Esophagus squamous epithelium (tissue), 5 donors: ENCODE measurements at regions not wholly inside any gene's neighbourhood (a gene's known extent, or its start where the extent isn't known, plus 50 kb on each side); places are given as distances from the start of the nearest gene placed in this dataset.
A peak's percentile ranks its signal among the peaks of the same experiment; 100 is the strongest.

ENCODE experiments used
- DNase-seq: peaks from one replicate; lab custom pipeline; 2025; lab: John Stamatoyannopoulos, UW
- H3K27ac ChIP-seq, 4 donors: fragments of 200-600 bp; sonication (generic); one replicate each; pipeline ENCODE4 v1.5.1; 2016 to 2019; ENCODE audit warnings: mild to moderate bottlenecking in 1 of 4
- H3K27me3 ChIP-seq, 4 donors: fragments of 200-600 bp; sonication (generic); 1 replicate in 3 of 4; 2 replicates in 1 of 4; pipeline versions ENCODE4 v1.5.1 to v1.6.0; 2017 to 2021; ENCODE audit warnings: antibody characterized with exemption in 1 of 4
- H3K36me3 ChIP-seq, 3 donors: fragments of 200-600 bp; sonication (generic); one replicate each; pipeline ENCODE4 v1.5.1; 2016 to 2019
- H3K4me1 ChIP-seq, 3 donors: fragments of 200-600 bp; sonication (generic); one replicate each; pipeline ENCODE4 v1.5.1; 2017 to 2019
- H3K4me3 ChIP-seq, 4 donors: fragments of 200-600 bp; sonication (generic); 1 replicate in 3 of 4; 2 replicates in 1 of 4; pipeline ENCODE4 v1.5.1; 2016 to 2019; ENCODE audit warnings: mild to moderate bottlenecking in 2 of 4, moderate library complexity in 1 of 4
- H3K9me3 ChIP-seq, 3 donors: fragments of 200-600 bp; sonication (generic); one replicate each; pipeline ENCODE4 v1.5.1; 2016 to 2019
- CTCF ChIP-seq, 6 experiments: fragments of 450-650 bp in 4 of 6; fragments of 200-600 bp in 2 of 6; sonication (generic) in 2 of 6; IDR thresholded peaks; one replicate each; pipeline ENCODE4 v1.5.1; 2016 to 2019; ENCODE audit warnings: antibody characterized with exemption in 6 of 6, mild to moderate bottlenecking in 4 of 6, moderate library complexity in 4 of 6
- POLR2A ChIP-seq, 4 donors: fragments of 450-650 bp; IDR thresholded peaks; one replicate each; pipeline ENCODE4 v1.6.1; 2017; ENCODE audit warnings: antibody characterized with exemption in 4 of 4, mild to moderate bottlenecking in 4 of 4, moderate library complexity in 3 of 4
- WGBS, 2 donors: methylation state at CpG; one replicate each; pipeline ENCODE4 v1.1.5; 2018; 5-methylcytosine and 5-hydroxymethylcytosine counted together
- intact Hi-C: fragments of 100-400 bp; cut with DNase I; formaldehyde crosslinking; loops from one replicate; pipeline ENCODE4 v1.15.0; 2022
- donor health status: DM: yes; HTN: yes; CAD: no.

- DNase-seq, result no peak
- Histone ChIP-seq H3K9me3 (peaks cover 0 to 3% (median 0%) of the 10 kb centered on the region in 3 donors), H3K4me1 (no peaks in the 10 kb centered on the region), H3K27me3 (no peaks in the 10 kb centered on the region), H3K27ac (no peak overlapping the region), H3K36me3 (no peaks in the 10 kb centered on the region), H3K4me3 (no peak overlapping the region)
- intact Hi-C loops, result no loop called here
- no peak for TF ChIP-seq CTCF (IDR thresholded peaks at IDR 0.05)
- TF ChIP-seq POLR2A (IDR thresholded peaks at IDR 0.05), result no peak
Measured at GRCh38 chrX:5656544-5656943, 572.1 kb downstream of the NLGN4X start.

GRCh38 chrX:5650904-5651303 is 577.8 kb downstream of the NLGN4X start:
- intact Hi-C loops, result no loop called here
- H3K4me3 ChIP-seq, result no peak overlapping the region
- H3K9me3 ChIP-seq, result peaks cover 0 to 3% (median 0%) of the 10 kb centered on the region in 3 donors
- WGBS, 2 donors, result 48 to 60% methylated on average over 3 of the region's 3 CpGs
- no peak for DNase-seq
- no peaks in the 10 kb centered on the region for H3K27me3 ChIP-seq
- H3K36me3 ChIP-seq, result no peaks in the 10 kb centered on the region
- TF ChIP-seq POLR2A (IDR thresholded peaks at IDR 0.05), result no peak
- TF ChIP-seq CTCF (IDR thresholded peaks at IDR 0.05), result no peak
- no peaks in the 10 kb centered on the region for H3K4me1 ChIP-seq
- no peak overlapping the region for H3K27ac ChIP-seq

GRCh38 chrX:5648941-5649568 is 579.6 kb downstream of the NLGN4X start:
- TF ChIP-seq CTCF (IDR thresholded peaks at IDR 0.05) (no peak), POLR2A (IDR thresholded peaks at IDR 0.05) (no peak)
- H3K27ac ChIP-seq, result no peak overlapping the region
- no peaks in the 10 kb centered on the region for H3K27me3 ChIP-seq
- H3K4me1 ChIP-seq, result no peaks in the 10 kb centered on the region
- no peak for DNase-seq
- intact Hi-C loops, result no loop called here
- 48 to 59% methylated on average over 4 to 12 of the region's 12 CpGs for WGBS, 2 donors
- H3K9me3 ChIP-seq, result no peaks in the 10 kb centered on the region
- no peaks in the 10 kb centered on the region for H3K36me3 ChIP-seq
- H3K4me3 ChIP-seq, result no peak overlapping the region

- Histone ChIP-seq H3K9me3 (no peaks in the 10 kb centered on the region), H3K4me1 (no peaks in the 10 kb centered on the region), H3K27ac (no peak overlapping the region), H3K36me3 (no peaks in the 10 kb centered on the region), H3K4me3 (no peak overlapping the region), H3K27me3 (no peaks in the 10 kb centered on the region)
- 68 to 69% methylated on average over 3 to 5 of the region's 5 CpGs for WGBS, 2 donors
- TF ChIP-seq POLR2A (IDR thresholded peaks at IDR 0.05) (no peak), CTCF (IDR thresholded peaks at IDR 0.05) (no peak)
- peak; percentile 0 for DNase-seq
- intact Hi-C loops, result no loop called here
Measured at GRCh38 chrX:5646818-5647217, 581.8 kb downstream of the NLGN4X start.

GRCh38 chrX:5644776-5645175 is 583.9 kb downstream of the NLGN4X start:
- WGBS, 2 donors, result 43 to 60% methylated on average over 7 to 8 of the region's 8 CpGs
- no peak overlapping the region for H3K4me3 ChIP-seq
- intact Hi-C loops, result no loop called here
- H3K27me3 ChIP-seq, result no peaks in the 10 kb centered on the region
- H3K9me3 ChIP-seq, result no peaks in the 10 kb centered on the region
- DNase-seq, result no peak
- no peak overlapping the region for H3K27ac ChIP-seq
- TF ChIP-seq POLR2A (IDR thresholded peaks at IDR 0.05), result no peak
- no peak for TF ChIP-seq CTCF (IDR thresholded peaks at IDR 0.05)
- H3K4me1 ChIP-seq, result no peaks in the 10 kb centered on the region
- H3K36me3 ChIP-seq, result no peaks in the 10 kb centered on the region
